GM19324 (cell line): ENCODE measurements at regions not wholly inside any gene's neighbourhood (a gene's known extent, or its start where the extent isn't known, plus 50 kb on each side); places are given as distances from the start of the nearest gene placed in this dataset.

Experiments used
- ATAC-seq: cut with Tn5 transposase; IDR thresholded peaks from one replicate; pipeline ENCODE4 v1.9.1; 2021; ENCODE audit warnings: mild to moderate bottlenecking, moderate library complexity; ENCODE audit not compliant: unreplicated experiment, low FRiP score

DNA sequence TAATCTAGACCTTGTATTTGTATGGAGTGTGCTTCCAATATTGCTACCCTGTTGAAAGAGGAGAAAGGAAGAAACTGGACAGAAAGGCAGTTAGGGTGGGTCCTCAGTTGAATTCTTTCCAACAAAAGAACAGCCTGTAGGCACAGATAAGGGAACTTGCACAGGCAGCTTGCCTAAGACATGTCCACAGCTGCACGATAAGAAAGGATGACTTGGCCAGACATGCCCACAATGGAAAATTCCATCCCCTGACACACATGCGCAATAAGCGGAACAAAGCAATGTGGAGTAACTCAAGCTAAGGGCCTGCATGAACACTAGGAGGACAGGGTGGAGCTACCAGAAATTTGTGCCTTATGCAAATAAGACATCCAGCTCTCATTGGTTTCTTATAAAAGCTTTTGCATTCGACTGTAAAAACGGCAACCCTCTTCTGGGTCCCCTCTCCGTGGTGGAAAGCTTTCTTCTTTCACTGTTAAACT lies 1084.7 kb upstream of the NXPH2 start:
- no peak for ATAC-seq

DNA sequence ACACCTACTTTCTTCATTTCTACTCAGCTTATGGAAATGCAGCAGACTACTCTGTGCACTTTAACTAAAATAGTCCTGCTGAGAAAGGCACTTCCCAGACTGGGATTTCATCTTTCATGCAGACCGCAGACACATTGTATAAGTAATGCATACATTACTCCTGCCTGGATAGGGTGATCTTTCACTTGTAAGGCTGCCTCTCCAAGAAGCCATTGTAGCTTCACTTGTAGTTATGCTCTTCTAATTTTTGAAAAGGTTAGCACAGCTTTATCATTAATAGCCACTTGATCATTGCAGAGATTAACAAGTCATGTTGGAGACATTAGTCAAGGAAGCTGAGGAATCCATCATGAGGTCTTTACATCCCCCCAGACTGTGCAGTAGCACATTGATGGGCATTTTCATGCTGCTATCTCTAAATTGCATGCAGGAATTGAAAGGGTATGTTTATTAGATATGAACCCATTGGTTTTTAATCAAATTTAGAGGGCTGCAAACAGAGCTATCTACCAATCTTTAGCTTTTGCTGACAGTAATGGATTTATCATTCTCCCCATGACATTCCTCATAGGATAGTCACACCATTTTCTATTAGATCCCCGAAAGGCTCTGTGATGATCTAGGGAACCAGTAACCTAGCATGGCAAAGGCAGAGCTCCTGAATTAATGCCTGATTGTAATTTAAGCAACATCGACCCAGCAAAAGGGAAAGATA lies 1074.7 kb upstream of the NXPH2 start:
- no peak for ATAC-seq

DNA sequence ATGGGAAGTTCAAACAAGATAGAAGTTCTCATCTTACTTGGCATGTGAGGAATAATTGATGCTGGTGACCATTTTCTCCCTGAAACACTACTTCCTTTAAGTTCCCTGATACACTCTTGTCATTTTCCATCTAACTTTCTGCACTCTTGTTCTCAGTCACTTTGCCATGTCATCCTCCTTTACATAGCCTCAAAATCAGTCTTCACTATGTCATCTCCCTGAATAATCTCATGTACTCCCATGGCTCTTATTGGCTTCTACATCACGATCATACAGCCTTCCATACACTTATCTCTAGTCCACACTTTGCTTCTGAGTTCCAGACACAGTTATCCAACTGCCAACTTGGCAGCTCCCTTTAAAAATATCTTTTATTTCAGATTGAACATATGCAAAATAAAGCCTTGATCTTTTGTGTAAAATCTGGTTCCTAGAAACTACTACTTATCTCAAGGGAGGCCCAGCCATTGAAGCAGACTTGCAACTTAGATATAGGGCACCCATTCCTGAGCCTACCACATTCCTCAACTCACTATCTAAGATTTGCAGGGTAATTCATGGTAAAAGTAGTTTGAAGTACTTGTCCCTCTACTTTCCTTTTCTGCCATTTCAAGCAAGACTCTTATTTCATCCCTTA lies 1070.2 kb upstream of the NXPH2 start:
- no peak for ATAC-seq

DNA sequence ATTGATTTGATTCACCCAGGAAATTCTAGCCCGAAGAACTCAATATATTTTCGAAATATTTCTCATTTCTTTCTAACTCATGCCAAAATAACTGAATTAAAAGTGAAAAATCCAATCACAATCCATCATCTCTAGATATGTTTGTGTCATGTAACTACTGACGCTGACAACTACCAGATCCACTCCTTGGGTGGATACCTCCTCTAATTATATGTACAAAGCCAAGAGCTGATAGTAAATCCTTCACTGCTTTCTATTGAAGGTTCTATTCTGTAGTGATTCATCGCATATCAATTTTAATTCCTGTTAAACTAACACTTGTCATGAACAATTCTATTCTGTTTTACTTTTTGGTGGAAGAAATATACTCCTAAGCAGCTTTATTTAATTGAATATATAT lies 1056.6 kb upstream of the NXPH2 start:
- ATAC-seq: no peak

DNA sequence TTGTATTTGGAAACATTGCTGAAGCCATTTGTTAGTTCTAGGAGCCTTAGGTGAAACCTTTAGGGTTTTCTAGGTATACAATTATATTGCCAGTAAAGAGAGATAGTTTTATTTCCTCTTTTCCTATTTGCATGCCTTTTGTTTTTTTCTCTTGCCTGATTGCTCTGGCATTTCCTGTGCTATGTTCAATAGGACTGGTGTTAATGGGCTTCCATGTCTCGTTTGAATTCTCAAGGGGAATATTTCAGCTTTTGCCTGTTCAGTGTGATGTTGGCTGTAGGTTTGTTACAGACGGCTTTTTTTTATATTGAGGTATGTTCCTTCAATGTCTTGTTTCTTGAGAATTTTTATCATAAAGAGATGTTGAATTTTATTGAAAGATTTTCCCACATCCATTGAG lies 1054.9 kb upstream of the NXPH2 start:
- no peak for ATAC-seq

DNA sequence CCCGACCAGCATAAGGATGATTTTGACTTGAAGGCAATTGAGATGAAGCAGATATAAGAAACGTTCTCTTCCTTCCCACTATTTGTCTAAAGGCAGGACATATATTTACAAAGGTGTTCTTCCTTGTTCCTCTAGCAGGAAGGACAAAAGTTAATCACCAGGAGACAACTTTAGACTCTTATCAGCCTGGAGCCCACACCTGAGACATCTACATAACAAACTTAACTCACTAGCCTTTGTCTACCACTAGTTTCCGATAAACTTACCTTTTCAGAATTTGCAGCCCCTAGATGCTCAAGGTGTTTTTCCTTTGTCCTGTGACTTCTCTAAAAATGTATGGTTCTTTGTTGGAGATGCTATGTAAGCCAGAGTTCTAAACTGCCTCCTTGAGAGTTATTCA lies 1047.8 kb upstream of the NXPH2 start:
- ATAC-seq: no peak

DNA sequence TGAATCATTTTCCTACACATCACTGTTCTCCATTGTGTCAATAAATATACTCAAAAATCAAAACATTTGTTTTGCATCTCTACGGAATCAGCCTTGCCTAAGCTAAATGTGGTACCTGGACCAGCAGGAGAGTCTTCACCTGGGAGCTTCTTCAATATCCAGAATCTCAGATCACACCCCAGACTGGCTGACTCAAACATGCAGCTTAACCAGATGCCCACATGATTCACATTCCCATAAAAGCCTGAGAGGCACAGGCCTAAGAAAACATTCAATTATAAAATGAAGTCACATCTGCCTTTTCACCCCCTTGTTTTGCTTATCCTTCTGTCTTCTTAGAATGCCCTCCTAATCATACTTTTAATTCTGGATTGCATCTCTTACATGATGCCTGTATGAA lies 1045.5 kb upstream of the NXPH2 start:
- ATAC-seq: no peak

DNA sequence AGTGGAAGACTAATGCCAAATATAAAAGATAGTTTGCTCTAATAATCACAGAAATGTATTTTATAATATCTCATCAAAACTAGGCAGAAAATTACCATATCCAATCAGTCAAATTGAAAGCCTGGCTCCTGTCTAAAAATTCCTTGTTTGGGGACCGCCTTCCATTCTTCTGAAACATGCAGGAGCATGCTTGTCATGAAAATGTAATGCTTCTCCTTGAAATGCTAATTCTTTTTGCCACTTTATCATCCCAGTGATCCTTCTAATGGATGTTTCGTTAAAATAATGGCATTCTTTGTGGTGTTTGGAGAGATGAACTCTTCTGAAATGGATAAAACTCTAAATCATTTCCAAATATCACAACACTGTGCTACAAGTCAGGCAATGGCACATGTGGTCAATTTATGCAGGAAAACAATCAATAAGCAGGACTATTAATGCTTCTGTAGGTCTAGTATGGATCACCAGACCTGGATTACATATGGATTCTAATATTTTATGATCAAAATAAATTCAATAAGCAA lies 1039.1 kb upstream of the NXPH2 start:
- ATAC-seq: no peak

DNA sequence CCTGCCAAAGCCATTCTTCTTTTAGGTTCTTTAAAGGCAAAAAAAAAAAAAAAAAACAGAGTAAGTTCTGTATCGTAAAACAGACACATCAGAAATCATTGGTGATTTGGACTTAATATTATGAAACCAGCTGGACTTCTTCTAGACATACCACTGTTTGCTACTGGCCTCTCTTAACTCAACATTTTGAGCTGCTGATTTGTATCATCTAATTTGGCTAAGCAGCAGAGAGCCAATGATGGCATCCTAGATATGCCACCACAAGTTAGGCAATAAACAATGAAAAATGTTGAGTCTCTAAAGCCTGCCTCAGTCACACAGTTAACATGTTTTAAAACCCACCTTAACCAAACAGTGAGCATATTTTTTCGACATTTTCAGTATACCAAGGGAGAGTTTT lies 1034.3 kb upstream of the NXPH2 start:
- no peak for ATAC-seq

DNA sequence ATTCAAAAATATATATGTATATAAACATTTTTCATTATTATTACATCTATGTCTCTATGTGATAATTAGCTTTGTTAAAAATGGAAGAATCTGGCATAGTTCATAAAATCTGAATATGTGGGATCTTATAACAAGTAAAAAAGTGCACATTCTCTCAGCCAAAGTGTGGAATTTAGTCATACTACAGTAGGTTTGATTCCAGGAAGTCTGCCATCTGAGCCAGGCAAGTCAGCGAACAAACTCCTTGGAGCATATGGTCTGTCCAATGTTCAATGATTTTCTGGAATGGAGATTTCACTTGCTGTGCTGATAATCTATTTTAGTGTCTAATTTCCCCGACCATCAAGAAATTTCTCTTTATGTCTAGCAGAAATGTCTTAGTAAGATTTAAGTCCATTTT lies 1033.2 kb upstream of the NXPH2 start:
- no peak for ATAC-seq

DNA sequence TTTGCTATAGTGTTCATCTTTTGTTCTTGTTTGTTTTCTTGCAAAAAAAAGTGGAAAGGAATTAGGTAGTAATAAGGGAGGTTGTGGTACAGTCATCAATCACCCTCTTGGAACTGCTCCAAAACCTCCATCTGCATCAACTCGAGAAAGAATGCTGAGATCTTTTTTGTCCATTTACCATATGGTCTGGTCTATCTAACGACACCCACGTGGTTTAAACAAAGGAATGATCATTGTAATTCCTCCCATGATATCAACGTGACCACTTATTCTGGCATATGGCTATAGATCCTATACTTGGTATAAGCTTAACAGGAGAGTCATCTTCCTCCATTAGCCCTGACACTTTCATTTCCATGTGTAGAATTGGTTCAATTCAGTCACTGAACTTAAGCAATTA lies 1025.3 kb upstream of the NXPH2 start:
- no peak for ATAC-seq

DNA sequence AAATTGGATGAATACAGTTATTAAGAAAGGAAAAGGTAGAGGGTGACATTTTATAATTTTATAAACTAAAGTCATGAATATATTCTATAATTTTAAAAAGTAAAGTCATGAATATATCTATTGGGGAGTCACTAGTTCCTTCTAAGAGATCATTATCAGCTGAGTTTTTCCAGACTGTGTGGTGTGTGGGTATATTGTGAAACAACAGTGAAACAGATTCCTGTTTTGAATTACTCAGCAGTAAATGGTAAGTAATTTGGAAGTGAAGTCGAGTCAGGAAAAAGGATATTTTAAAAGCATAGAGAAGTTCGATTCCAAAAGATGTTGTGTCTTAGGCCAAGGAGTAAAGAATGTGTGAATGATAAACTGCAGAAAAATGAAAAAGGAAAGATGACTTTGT lies 1018.2 kb upstream of the NXPH2 start:
- no peak for ATAC-seq

DNA sequence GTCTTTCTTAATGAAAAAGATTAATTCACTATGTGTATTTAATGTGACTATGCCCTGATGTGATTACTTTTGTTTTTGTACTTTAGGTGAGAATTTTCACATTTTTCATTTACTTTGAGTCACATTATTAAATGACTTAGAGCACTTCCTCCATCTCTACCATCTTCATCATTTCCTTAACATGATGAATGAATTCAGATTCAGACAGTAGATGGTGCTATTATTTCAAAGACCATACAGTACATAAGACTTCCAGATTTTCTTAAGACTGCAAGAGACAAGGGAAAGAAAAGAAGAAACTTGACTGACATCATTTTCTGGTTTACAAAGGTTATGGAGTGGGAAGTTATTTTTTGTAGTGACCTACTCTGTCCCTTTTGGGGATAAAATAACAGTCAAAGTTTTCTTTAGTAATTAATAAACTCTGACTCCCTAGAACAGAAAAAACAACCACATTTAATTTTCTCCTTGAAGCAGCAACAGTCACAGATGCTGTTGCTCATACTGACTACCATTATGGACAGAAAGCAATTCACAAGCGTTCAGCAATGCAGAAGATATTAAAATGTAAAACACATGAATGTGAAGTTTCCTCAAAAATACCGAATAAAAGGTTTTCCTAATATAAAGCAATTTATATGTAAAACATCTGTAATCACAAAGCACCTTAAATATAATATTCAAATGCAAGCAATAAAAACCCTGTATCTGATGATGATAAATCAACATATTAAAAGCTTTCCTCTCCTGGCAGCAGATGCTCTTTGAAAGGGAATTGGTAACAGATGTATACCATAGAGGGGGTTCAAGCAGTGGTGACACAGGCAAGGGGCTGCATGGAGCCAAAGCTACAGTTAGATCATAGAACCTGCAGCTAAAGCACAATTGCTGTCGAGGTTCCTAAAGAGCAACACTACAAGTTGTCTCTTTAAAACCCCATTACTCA lies 1010.9 kb upstream of the NXPH2 start:
- no peak for ATAC-seq

DNA sequence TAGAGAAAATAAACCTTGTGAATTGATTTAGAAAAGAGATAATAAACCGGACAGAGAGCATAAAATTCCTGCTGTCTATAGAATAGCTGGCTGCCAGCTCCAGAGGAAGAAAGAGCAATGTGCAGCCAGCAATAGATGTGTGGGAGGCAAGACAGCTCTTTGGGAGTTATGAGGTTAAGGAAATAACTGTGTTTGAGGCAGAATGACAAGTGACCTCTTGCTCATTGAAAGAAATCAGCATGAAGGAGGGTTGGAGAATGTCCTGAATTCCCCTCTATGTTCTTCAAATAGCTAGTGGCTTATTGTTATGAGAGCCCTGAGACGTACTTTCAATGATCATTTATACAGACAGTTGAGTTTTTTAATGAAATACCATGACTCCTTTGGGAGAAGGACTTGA lies 1009.9 kb upstream of the NXPH2 start:
- ATAC-seq: no peak

DNA sequence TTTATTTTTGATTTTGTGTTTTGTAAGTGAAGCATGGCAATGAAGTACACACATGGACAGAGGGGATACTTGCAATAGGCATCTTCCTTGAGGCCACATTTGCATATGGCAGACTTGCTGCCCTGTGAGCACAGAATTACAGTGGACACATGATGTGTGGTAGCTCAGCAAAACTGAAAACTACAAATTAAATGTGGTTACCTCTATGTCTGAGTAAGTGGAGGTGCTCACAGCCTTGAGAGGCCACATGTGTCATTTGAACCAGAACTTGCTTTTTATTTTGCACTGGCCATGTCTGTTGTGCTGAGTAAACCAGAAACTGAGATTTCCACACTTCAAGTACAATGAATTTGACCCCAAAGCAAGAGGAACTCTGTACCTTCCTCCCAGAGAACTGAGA lies 998.5 kb upstream of the NXPH2 start:
- no peak for ATAC-seq

DNA sequence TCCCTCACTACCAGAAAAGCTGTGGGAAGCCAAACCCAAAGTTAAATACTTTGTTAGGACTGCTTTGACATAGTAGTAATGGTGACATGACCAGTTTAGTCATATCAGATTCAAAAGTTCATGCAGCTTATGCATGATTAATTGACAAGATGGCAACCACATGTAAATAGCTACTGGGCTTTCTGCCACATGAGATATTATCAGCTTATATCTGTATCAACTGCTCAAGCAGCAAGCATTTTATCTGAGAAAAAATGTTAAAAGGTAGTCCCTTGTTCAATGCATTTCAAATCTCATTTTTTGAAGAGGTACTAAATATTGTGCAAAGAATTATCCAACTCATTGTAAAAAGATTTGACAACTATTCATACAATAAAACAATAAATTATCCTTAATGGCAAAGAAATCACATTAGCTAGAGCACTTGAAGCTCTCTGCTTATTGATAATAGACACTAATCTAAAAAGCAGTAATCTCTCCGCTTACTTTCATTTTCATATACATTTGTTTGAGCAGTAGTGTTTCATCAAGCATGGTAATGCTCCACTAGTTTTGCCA lies 993.6 kb upstream of the NXPH2 start:
- no peak for ATAC-seq

DNA sequence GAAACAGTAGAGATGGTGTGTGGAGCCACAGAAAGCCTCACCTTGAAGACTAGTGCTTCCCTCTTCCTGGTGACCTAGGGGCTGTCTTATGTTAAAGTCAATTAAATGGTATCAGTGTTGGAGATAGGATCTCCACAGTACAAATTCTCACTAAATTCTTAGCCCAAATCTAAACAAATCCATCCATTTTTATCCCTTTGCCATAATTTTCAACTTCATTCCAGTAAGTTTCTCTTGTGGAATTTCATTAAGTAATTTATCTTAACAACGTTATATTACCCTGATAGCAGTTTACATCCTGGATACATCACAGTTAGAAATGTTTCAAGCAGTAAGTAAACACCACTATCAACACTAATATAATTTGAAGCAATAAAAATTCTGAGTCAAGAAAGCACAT lies 989.4 kb upstream of the NXPH2 start:
- ATAC-seq: no peak

DNA sequence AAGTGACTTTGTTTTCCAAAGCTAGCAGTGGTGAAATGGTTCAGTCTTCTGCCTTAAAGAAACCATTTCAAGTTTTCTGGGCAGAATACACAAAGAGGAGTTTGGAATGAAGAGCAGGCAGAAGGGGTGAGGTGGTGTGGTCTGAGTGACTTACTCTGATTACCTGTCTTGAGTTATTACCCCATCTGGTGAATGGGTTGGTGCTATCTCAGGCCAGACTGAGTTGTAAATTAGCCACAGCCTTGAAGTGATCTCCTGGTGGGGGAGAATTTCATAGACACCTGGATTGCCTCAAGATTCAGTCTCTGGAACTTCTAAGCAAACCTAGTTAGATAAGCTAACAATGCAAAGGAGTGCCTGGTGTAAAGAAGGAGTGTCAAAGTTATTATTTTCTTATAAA lies 983.5 kb upstream of the NXPH2 start:
- no peak for ATAC-seq

DNA sequence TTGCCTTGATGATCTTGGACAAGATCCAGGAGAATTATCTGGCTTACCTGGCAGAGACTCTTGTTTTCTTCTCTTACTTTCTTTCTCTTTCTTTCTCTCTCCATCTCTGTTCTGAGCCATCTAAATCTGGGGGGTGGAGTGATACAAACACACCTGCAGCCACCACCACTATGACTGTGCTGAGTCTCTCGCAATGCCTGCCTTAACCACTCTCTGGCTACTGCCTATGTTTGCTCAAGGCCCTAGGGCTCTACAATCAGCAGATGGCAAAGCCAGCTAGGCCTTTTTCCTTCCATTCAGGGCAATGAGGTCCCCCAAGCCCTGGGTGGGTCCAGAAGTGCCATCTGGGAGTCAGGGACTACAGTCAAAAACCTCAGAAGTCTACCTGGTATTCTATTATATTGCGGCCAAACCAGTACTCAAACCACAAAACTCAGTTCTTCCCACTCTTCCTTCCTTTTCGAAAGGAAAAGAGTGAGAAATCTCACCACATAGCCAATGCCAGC lies 978.9 kb upstream of the NXPH2 start:
- ATAC-seq: no peak

DNA sequence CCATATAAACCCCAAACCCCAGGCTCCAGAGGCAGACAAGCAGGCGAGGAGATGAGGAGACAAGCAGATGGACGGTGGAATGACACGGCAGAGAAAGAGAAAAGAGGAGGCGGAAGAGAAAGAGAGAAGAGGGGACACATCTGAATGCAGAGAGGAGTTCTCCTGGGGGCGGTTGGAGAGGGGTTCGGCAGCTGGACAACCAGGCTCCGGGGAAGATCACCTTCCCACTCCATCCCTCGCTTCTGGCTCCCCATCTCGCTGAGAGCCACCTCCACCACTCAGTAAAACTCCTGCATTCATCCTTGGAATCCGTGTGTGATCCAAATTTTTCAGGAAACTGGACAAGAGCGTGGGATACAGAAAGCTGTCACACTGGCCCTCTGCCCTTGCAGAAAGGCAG lies 966.7 kb upstream of the NXPH2 start:
- ATAC-seq: no peak

DNA sequence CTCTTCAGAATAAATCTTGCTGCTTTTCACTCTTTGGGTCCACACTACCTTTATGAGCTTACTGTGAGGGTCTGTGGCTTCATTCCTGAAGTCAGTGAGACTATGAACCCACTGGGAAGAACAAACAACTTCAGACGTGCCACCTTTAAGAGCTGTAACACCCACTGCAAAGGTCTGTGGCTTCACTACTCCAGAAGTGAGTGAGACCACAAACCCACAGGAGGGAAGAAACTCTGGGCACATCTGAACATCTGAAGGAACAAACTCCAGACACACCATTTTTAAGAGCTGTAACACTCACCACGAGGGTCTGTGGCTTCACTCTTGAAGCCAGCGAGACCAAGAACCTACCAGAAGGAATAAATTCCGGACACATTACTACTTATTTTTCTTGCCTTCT lies 964.1 kb upstream of the NXPH2 start:
- ATAC-seq: no peak
